ENCODE measurements at regions not wholly inside any gene's neighbourhood (a gene's known extent, or its start where the extent isn't known, plus 50 kb on each side); places are given as distances from the start of the nearest gene placed in this dataset.

GRCh38 chr1:29829448-29830344 is 593.4 kb downstream of the PTPRU start:
- Histone ChIP-seq H3K79me2 (ENCODE audit: insufficient read depth, low read length) (no peaks in the 10 kb centered on the region), H3K36me3 (replicated peaks in 1 of 2; ENCODE audit: control insufficient read depth in 1 of 2, insufficient read depth in 2 of 2, low read length in 2 of 2) (no peaks in the 10 kb centered on the region), H3K27ac (ENCODE audit: extremely low read length, insufficient read depth, low read length) (no peak overlapping the region), H3K9me3 (ENCODE audit: low read length) (no peaks in the 10 kb centered on the region), H3K4me3 (replicated peaks in 1 of 3; ENCODE audit: insufficient read depth in 1 of 3, low read depth in 2 of 3, low read length in 3 of 3) (no peak overlapping the region), H2AFZ (ENCODE audit: low read length) (no peak overlapping the region), H3K4me1 (ENCODE audit: insufficient read depth, low read length) (no peaks in the 10 kb centered on the region), H3K9ac (ENCODE audit: insufficient read depth, low read depth, low read length) (no peak overlapping the region), H3K4me2 (ENCODE audit: low read depth, low read length) (no peak overlapping the region), H4K20me1 (ENCODE audit: insufficient read depth, low read length) (no peaks in the 10 kb centered on the region), H3K27me3 (ENCODE audit: control insufficient read depth in 1 of 2, insufficient read depth in 2 of 2, low read length in 2 of 2) (peaks cover 0 to 20% of the 10 kb centered on the region in 2 experiments; a peak in 4 of 5 replicates)
- WGBS (ENCODE audit: low lambda C conversion rate) = 4% methylated on average over 8 of the region's 14 CpGs
- ATAC-seq (no peak), FAIRE-seq (no peak), DNase-seq (ENCODE audit: low spot score) (no peak)
- intact Hi-C loops (cut with micrococcal nuclease; ENCODE audit: unreplicated experiment) (no loop called here), in situ Hi-C loops (cut with HindIII; ENCODE audit: extremely low pct_ligation_motif_present, low pct_unique_long_range_greater_than_20kb) (no loop called here)
- ChIA-PET POLR2A (no interaction called here), CTCF (ENCODE audit: low intra/inter-chr PET ratio, low total read pairs) (no interaction called here)
- TF ChIP-seq SRY (CRISPR knock-in tag; IDR thresholded peaks at IDR 0.05) = no peak
- no TSS peak for BruUV-seq (replicated peaks)

GRCh38 chr1:29828526-29829447 is 592.5 kb downstream of the PTPRU start:
- ATAC-seq (peak; percentile 23; the same call in 1 of the 3 replicates), FAIRE-seq (no peak), DNase-seq (ENCODE audit: low spot score) (no peak)
- H3K9ac ChIP-seq (ENCODE audit: insufficient read depth, low read depth, low read length) = no peak overlapping the region
- ChIA-PET POLR2A (no interaction called here), CTCF (ENCODE audit: low intra/inter-chr PET ratio, low total read pairs) (no interaction called here)
- no peaks in the 10 kb centered on the region for H3K36me3 ChIP-seq (replicated peaks in 1 of 2; ENCODE audit: control insufficient read depth in 1 of 2, insufficient read depth in 2 of 2, low read length in 2 of 2)
- no peak overlapping the region for H3K4me2 ChIP-seq (ENCODE audit: low read depth, low read length)
- TF ChIP-seq ZNF326 (CRISPR knock-in tag; IDR thresholded peaks at IDR 0.05; ENCODE audit: borderline replicate concordance) (no peak), ZNF775 (CRISPR knock-in tag; IDR thresholded peaks at IDR 0.05; ENCODE audit: borderline replicate concordance) (no peak), RARG (CRISPR knock-in tag; IDR thresholded peaks at IDR 0.05; ENCODE audit: low read depth) (no peak), FOXP1 (IDR thresholded peaks at IDR 0.05) (no peak), FOXP1 (CRISPR knock-in tag; IDR thresholded peaks at IDR 0.05) (no peak), ZNF256 (CRISPR knock-in tag; conservative IDR thresholded peaks at IDR 0.05) (no peak), PRPF4 (IDR thresholded peaks at IDR 0.05; ENCODE audit: low read depth, low read length, poor library complexity, severe bottlenecking) (no peak)
- H4K20me1 ChIP-seq (ENCODE audit: insufficient read depth, low read length) = no peaks in the 10 kb centered on the region
- intact Hi-C loops (cut with micrococcal nuclease; ENCODE audit: unreplicated experiment) = no loop called here
- H3K9me3 ChIP-seq (ENCODE audit: low read length) = no peaks in the 10 kb centered on the region
- in situ Hi-C loops (cut with HindIII; ENCODE audit: extremely low pct_ligation_motif_present, low pct_unique_long_range_greater_than_20kb) = no loop called here
- no peaks in the 10 kb centered on the region for H3K4me1 ChIP-seq (ENCODE audit: insufficient read depth, low read length)
- 7% methylated on average over 17 of the region's 23 CpGs for WGBS (ENCODE audit: low lambda C conversion rate)
- no peak overlapping the region for H3K4me3 ChIP-seq (replicated peaks in 1 of 3; ENCODE audit: insufficient read depth in 1 of 3, low read depth in 2 of 3, low read length in 3 of 3)
- BruUV-seq (replicated peaks) = no TSS peak
- no peak overlapping the region for H3K27ac ChIP-seq (ENCODE audit: extremely low read length, insufficient read depth, low read length)
- no peaks in the 10 kb centered on the region for H3K79me2 ChIP-seq (ENCODE audit: insufficient read depth, low read length)
- no peak overlapping the region for H2AFZ ChIP-seq (ENCODE audit: low read length)
- H3K27me3 ChIP-seq (ENCODE audit: control insufficient read depth in 1 of 2, insufficient read depth in 2 of 2, low read length in 2 of 2) = peaks cover 0 to 20% of the 10 kb centered on the region in 2 experiments; a peak in 4 of 5 replicates
